Chondrocyte (in vitro differentiated cells): ENCODE measurements at regions not wholly inside any gene's neighbourhood (a gene's known extent, or its start where the extent isn't known, plus 50 kb on each side); places are given as distances from the start of the nearest gene placed in this dataset.

Experiments used
- DNase-seq: peaks from one replicate; pipeline ENCODE4 v3.0.0; 2021; ENCODE audit warnings: mixed read lengths, low spot score
- H3K27ac Mint-ChIP-seq: one replicate; pipeline ENCODE4 v1.8.0; 2021; ENCODE audit warnings: mild to moderate bottlenecking, moderate library complexity, mixed read lengths; ENCODE audit not compliant: unreplicated experiment
- H3K27me3 Mint-ChIP-seq: 2 replicates; pipeline ENCODE4 v1.8.0; 2021; ENCODE audit warnings: low read depth, mixed read lengths
- H3K36me3 Mint-ChIP-seq: 2 replicates; pipeline ENCODE4 v1.8.0; 2021; ENCODE audit warnings: low read depth, mixed read lengths
- H3K4me1 Mint-ChIP-seq: 2 replicates; pipeline ENCODE4 v1.8.0; 2021; ENCODE audit warnings: low read depth, mild to moderate bottlenecking, mixed read lengths
- H3K4me3 Mint-ChIP-seq: one replicate; pipeline ENCODE4 v1.8.0; 2021; ENCODE audit warnings: mild to moderate bottlenecking, moderate library complexity, mixed read lengths; ENCODE audit not compliant: unreplicated experiment
- H3K9me3 Mint-ChIP-seq: 2 replicates; pipeline ENCODE4 v1.8.0; 2021; ENCODE audit warnings: low read depth, mixed read lengths
- CTCF ChIP-seq: fragments of 200-600 bp; sonication (generic); IDR thresholded peaks from 2 replicates; pipeline ENCODE4 v1.5.0; 2021; ENCODE audit warnings: antibody characterized with exemption, mild to moderate bottlenecking, moderate library complexity

GRCh38 chr6:71236926-71237434 is 51.6 kb upstream of the OGFRL1 start:
- peaks cover 7% of the 10 kb centered on the region for H3K9me3 Mint-ChIP-seq
- no peak for DNase-seq
- H3K27me3 Mint-ChIP-seq: no peaks in the 10 kb centered on the region
- peaks cover under 1% of the 10 kb centered on the region for H3K4me1 Mint-ChIP-seq
- no peak for TF ChIP-seq CTCF
- H3K4me3 Mint-ChIP-seq: no peak overlapping the region
- no peak overlapping the region for H3K27ac Mint-ChIP-seq
- no peaks in the 10 kb centered on the region for H3K36me3 Mint-ChIP-seq

- Mint-ChIP-seq H3K36me3 (peaks cover 4% of the 10 kb centered on the region), H3K4me3 (no peak overlapping the region), H3K4me1 (no peaks in the 10 kb centered on the region), H3K27ac (no peak overlapping the region), H3K27me3 (no peaks in the 10 kb centered on the region), H3K9me3 (peaks cover 19% of the 10 kb centered on the region)
- DNase-seq: no peak
- no peak for TF ChIP-seq CTCF
These were observed 50.3 kb upstream of the OGFRL1 start for GRCh38 chr6:71238351-71238750.
